OCI-LY7 (cell line): ENCODE measurements at regions not wholly inside any gene's neighbourhood (a gene's known extent, or its start where the extent isn't known, plus 50 kb on each side); places are given as distances from the start of the nearest gene placed in this dataset.

Source experiments
- BruUV-seq: library from RNA; stranded (reverse); fragments of 400-500 nt; replicated peaks from 2 replicates; lab custom pipeline; 2021; lab: Mats Ljungman, UMichigan
- CTCF ChIA-PET: fragments of 300-600 bp; sonication (Branson Sonifier 250); formaldehyde crosslinking; loops from one replicate; lab custom pipeline; 2022; ENCODE audit warnings: antibody characterized with exemption; ENCODE audit not compliant: unreplicated experiment; lab: Charles Lee
- POLR2A ChIA-PET: fragments of 300-600 bp; sonication (Branson Sonifier 250); formaldehyde crosslinking; loops from one replicate; lab custom pipeline; 2022; ENCODE audit warnings: antibody characterized with exemption; lab: Charles Lee
- DNase-seq: peaks from one replicate; pipeline ENCODE4 v3.0.0-alpha.2; 2015; ENCODE audit warnings: low spot score
- H2AFZ ChIP-seq: fragments of 200-600 bp; sonication (generic), shearing (Covaris generic); 2 replicates; pipeline ENCODE4 v1.6.1; 2014; ENCODE audit warnings: mild to moderate bottlenecking, antibody characterized with exemption, low read length, moderate library complexity
- H3K27ac ChIP-seq: fragments of 200-600 bp; sonication (generic); 2 replicates; pipeline ENCODE4 v1.5.1; 2014; ENCODE audit warnings: mixed run types, low read depth, mild to moderate bottlenecking, moderate library complexity, low read length, inconsistent platforms; ENCODE audit not compliant: poor library complexity, severe bottlenecking
- H3K36me3 ChIP-seq: fragments of 200-600 bp; sonication (generic); 2 replicates; pipeline ENCODE4 v1.6.1; 2014; ENCODE audit warnings: mild to moderate bottlenecking, antibody characterized with exemption, low read length, moderate library complexity, mixed read lengths; ENCODE audit not compliant: insufficient read depth
- H3K4me1 ChIP-seq: fragments of 200-600 bp; sonication (generic); 2 replicates; pipeline ENCODE4 v1.5.1; 2014; ENCODE audit warnings: mild to moderate bottlenecking, low read length; ENCODE audit not compliant: insufficient read depth, poor library complexity, severe bottlenecking
- H3K4me2 ChIP-seq: fragments of 200-600 bp; sonication (generic); 2 replicates; pipeline ENCODE4 v1.6.1; 2014; ENCODE audit warnings: mild to moderate bottlenecking, low read length
- H3K4me3 ChIP-seq: fragments of 200-600 bp; sonication (generic); 2 replicates; pipeline ENCODE4 v1.5.1; 2014; ENCODE audit warnings: mild to moderate bottlenecking, low read depth, low read length; ENCODE audit not compliant: poor library complexity, severe bottlenecking
- H3K79me2 ChIP-seq: fragments of 200-600 bp; sonication (generic); 2 replicates; pipeline ENCODE4 v1.6.1; 2016; ENCODE audit warnings: low read depth, mild to moderate bottlenecking, low read length, moderate library complexity, mixed read lengths; ENCODE audit not compliant: insufficient read depth
- H3K9me2 ChIP-seq: fragments of 200-600 bp; sonication (generic); 2 replicates; pipeline ENCODE4 v1.6.1; 2016; ENCODE audit warnings: mild to moderate bottlenecking, low read length, mixed read lengths; ENCODE audit not compliant: insufficient read depth
- H3K9me3 ChIP-seq: fragments of 200-600 bp; sonication (generic); 2 replicates; pipeline ENCODE4 v1.6.1; 2014; ENCODE audit warnings: mild to moderate bottlenecking, mixed run types, low read length, mixed read lengths
- H4K20me1 ChIP-seq: fragments of 200-600 bp; sonication (generic); 2 replicates; pipeline ENCODE4 v1.6.1; 2014; ENCODE audit warnings: mild to moderate bottlenecking, antibody characterized with exemption, low read length, moderate library complexity, mixed read lengths; ENCODE audit not compliant: insufficient read depth
- CTCF ChIP-seq: fragments of 200-600 bp; sonication (generic); conservative IDR thresholded peaks from 2 replicates; pipeline ENCODE4 v1.5.1; 2014; ENCODE audit warnings: mild to moderate bottlenecking, antibody characterized with exemption, low read length, moderate library complexity, mixed read lengths
- EZH2phosphoT487 ChIP-seq: fragments of 200-600 bp; sonication (generic); IDR thresholded peaks from 2 replicates; pipeline ENCODE4 v1.6.1; 2018; ENCODE audit warnings: low read depth, borderline replicate concordance, mild to moderate bottlenecking, mixed run types, antibody characterized with exemption, low read length, moderate library complexity, mixed read lengths
- intact Hi-C: fragments of 100-400 bp; cut with micrococcal nuclease; formaldehyde crosslinking; loops from one replicate; pipeline ENCODE4 v1.10.0; 2022; ENCODE audit not compliant: unreplicated experiment

DNA sequence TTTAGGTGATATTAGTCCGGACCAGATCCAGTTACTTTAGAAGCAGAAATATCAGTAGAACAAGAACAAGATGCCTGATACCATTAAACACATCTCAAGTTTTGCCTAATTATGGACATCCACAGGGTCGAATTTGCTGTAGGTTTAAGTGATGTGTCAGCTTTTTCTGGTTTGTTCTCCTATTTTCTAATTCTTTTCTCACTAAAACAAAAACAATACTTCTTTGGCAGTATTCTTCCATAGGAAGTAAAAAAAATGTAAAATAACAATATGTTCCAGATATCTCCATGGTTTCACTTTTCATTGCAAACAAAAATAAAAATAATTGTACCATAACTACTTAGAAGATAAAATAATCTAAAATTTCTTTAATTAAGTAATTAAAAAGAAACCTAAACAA lies 265.7 kb downstream of the SHOX2 start:
- H3K27ac ChIP-seq = no peak overlapping the region
- POLR2A ChIA-PET = interaction anchor here (1.0 to 1.2 kb wide), 2 partner anchors 8 to 20 kb away, joined by 3 to 4 read pairs; no protein-coding TSS in a partner anchor
- intact Hi-C loops = no loop called here
- no peak overlapping the region for H2AFZ ChIP-seq
- H3K9me3 ChIP-seq = no peaks in the 10 kb centered on the region
- H3K36me3 ChIP-seq = no peaks in the 10 kb centered on the region
- TF ChIP-seq EZH2phosphoT487 = no peak
- no peak for TF ChIP-seq CTCF
- no peaks in the 10 kb centered on the region for H3K9me2 ChIP-seq
- no peak overlapping the region for H3K4me3 ChIP-seq
- BruUV-seq = no TSS peak
- H3K4me1 ChIP-seq = no peaks in the 10 kb centered on the region
- H3K79me2 ChIP-seq = no peaks in the 10 kb centered on the region
- H3K4me2 ChIP-seq = no peak overlapping the region
- CTCF ChIA-PET = no interaction called here
- no peaks in the 10 kb centered on the region for H4K20me1 ChIP-seq
- DNase-seq = no peak

DNA sequence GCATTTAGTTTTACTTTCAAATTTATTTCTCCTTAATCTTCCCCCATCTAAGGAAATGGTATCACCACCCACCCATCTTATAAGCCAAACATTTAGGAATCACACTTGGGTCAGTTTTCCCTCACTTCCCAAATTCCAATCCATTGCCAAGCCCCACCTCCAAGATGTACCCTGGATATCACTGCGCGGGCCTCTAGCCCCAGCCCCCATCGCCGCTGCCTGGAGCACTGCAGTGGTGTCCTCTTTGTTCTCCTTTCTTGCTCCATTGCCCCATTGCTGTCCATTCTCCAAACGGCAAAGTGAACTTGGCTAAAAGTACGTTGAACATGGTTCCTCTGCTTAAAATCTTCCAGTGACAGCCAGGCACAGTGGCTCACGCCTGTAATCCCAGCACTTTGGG lies 267.8 kb downstream of the SHOX2 start:
- no peak for DNase-seq
- ChIA-PET CTCF (no interaction called here), POLR2A (no interaction called here)
- Histone ChIP-seq H3K9me3 (no peaks in the 10 kb centered on the region), H3K9me2 (no peaks in the 10 kb centered on the region), H3K79me2 (no peaks in the 10 kb centered on the region), H2AFZ (no peak overlapping the region), H3K36me3 (no peaks in the 10 kb centered on the region), H3K4me3 (no peak overlapping the region), H3K27ac (no peak overlapping the region), H3K4me1 (no peaks in the 10 kb centered on the region), H3K4me2 (no peak overlapping the region), H4K20me1 (no peaks in the 10 kb centered on the region)
- intact Hi-C loops = no loop called here
- BruUV-seq = no TSS peak
- TF ChIP-seq CTCF (no peak), EZH2phosphoT487 (no peak)

DNA sequence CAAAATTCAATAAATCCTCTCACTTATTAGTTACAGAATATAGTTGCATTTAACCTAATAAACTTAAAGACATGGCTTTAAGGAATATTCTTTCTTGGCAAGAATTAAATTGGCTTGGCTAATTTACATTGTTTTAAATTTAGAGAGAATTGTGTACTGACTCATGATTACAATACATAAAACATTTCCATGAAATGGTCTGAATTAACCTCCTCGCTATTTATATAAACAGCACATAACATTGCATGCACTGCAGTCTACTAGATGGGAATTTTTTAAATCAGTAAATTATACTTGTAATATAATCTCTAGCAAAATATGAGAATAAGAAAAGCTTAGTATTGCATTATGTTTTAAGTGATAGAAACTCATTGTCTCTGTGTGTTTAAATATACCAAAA lies 268.9 kb downstream of the SHOX2 start:
- no peak overlapping the region for H3K4me2 ChIP-seq
- POLR2A ChIA-PET = interaction anchor here (0.8 kb wide), 1 partner anchor 20 kb away, joined by 4 read pairs; no protein-coding TSS in a partner anchor
- H3K9me2 ChIP-seq = no peaks in the 10 kb centered on the region
- H3K36me3 ChIP-seq = no peaks in the 10 kb centered on the region
- H3K79me2 ChIP-seq = no peaks in the 10 kb centered on the region
- intact Hi-C loops = no loop called here
- no peak for DNase-seq
- H3K4me3 ChIP-seq = no peak overlapping the region
- no peaks in the 10 kb centered on the region for H3K4me1 ChIP-seq
- CTCF ChIA-PET = no interaction called here
- no peaks in the 10 kb centered on the region for H4K20me1 ChIP-seq
- H3K9me3 ChIP-seq = no peaks in the 10 kb centered on the region
- no TSS peak for BruUV-seq
- no peak overlapping the region for H3K27ac ChIP-seq
- H2AFZ ChIP-seq = no peak overlapping the region
- no peak for TF ChIP-seq CTCF
- TF ChIP-seq EZH2phosphoT487 = no peak
